ENCODE measurements at regions not wholly inside any gene's neighbourhood (a gene's known extent, or its start where the extent isn't known, plus 50 kb on each side); places are given as distances from the start of the nearest gene placed in this dataset.

GRCh38 chr16:54632322-54633220, 298.1 kb upstream of the IRX5 start:
- CTCF ChIA-PET = no interaction called here
- POLR2A ChIA-PET = no interaction called here

DNA sequence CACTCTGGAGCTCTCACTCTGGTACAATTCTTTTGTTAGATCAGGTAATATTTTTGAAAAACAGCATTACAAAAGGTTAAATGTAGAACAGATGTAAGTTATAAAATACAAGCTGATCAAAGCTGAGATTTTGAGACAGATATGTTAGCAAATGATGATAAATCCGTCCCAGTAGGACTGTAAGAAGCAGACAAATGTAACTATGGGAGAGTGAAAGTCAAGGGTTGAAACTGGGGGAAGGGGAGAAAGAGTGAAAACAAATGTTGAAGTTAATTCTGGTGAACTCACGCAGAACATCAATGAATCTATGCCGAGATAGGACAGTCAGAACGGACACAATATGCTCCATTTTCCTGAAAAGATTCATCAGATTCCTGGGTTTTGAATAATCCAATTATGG, 298.9 kb upstream of the IRX5 start:
- ChIA-PET CTCF (no interaction called here), POLR2A (no interaction called here)

DNA sequence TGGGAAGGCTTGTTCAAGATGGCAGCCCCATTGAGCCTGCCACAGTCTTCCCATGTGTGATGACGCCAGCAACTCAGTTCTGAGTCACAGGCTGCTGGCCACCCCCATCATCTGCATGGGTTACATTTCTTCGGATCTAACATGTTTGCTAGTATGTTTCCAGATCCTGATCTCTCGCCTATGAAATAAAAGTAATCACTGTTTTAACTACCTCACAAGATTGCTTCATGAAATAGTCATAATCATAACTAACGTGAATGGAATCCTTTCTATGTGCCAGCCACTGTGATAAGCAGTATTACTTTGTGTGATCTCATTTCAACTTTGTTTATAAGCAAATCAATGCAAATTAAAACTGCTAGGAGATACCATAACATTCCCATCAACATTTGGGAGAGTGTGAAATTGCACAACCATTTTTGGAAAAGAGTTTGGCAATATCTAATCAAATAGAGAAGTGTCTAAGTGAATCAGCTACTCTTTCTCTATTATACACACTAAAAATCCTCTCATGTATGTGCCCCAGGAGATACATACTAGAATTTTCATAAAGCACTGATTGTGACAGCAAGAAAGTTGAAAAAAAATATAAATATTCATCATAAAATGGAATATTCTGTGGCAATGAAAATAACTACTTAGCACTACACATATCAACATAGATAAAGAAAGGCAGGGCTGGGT, 300.2 kb upstream of the IRX5 start:
- ChIA-PET POLR2A (no interaction called here), CTCF (no interaction called here)

DNA sequence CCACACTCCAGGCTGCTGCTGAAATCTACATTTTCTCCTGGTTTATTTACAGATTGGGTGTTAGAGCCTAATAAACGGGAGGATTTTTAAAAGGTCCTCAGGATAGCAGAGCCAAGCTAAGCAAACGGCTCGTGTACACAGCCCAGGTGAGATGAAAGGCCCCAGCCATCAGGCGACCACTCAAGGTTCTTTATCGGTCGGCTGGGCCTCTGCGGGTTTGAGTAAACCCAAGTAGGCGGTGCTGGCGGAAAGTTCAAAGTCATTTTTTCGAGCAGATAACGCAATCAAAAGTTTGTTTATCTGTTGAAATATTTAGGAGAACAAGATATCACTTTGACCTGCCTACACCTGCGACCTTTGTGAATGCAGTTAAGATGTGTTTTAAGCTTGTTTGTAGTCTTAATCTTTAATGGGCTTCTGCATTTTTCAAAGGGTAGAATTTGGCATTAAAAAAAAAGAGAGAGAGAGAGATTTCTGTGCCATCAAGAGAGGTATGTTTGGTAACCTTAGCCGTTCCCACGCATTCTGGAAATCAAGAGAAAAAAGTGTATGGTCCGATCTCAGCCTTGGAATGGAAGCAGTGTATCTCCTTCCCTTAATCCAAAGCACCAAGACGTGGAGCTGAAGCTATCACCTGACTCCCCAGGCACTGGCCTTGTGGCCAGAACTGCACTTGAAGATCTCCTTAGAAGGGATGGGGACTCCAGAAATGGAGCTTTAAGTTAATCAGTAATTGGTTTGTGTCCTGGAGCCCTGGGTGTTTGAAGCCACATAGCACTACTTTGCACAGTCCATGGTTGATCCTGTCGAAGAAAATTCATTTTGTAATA, 301.7 kb upstream of the IRX5 start:
- CTCF ChIA-PET = no interaction called here
- POLR2A ChIA-PET = no interaction called here

DNA sequence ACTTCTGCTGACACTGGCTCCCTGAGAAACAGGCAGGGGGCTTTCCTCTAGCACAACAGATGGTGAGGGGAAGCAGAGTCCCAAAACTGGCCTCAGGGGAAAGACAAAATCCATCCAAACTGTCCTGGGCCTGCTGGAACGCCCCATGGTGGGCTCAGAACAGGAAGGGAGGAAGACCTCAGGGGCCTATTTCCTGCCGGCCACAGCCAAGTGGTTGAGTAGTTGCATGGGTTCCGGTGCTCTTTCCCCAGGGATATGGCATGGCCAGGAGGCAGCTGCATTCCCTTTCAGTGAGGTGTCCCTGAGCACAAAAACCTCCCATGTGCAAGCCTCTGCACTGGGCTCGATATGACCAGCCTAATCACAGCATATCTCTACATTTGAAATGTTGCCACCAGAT, 303.0 kb upstream of the IRX5 start:
- POLR2A ChIA-PET = no interaction called here

DNA sequence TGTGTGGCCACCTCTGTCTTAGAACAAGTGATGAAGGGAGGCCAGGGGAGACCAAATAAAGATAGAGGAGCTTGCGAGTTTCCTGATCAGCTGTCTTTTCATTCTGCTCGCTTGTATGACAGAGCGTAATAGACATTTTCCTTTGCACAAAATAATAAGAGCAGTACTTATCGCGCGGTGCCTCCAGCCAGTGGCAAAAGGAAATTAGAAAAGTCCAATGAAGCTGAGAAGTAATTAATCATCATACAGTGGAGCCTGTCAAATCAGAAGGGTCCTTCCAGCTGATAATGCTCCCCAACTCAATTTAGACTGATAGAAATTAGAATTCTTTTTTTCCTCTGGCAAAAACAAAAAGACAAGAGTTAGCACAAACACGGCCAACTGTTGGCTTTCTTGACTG, 307.0 kb upstream of the IRX5 start:
- CTCF ChIA-PET = no interaction called here
- POLR2A ChIA-PET = no interaction called here

More for the DNA sequence above, 303.0 kb upstream of the IRX5 start:
- CTCF ChIA-PET = no interaction called here

- CTCF ChIA-PET = no interaction called here
- POLR2A ChIA-PET = no interaction called here
These were observed 310.5 kb upstream of the IRX5 start for GRCh38 chr16:54620197-54620596.

- POLR2A ChIA-PET = no interaction called here
- CTCF ChIA-PET = no interaction called here
These were observed 314.1 kb upstream of the IRX5 start for GRCh38 chr16:54616610-54617009.

- ChIA-PET POLR2A (no interaction called here), CTCF (no interaction called here)
These were observed 319.0 kb upstream of the IRX3 start for GRCh38 chr16:54605536-54606066.

GRCh38 chr16:54602666-54603065, 316.1 kb upstream of the IRX3 start:
- POLR2A ChIA-PET = no interaction called here

GRCh38 chr16:54597222-54597621, 310.6 kb upstream of the IRX3 start:
- POLR2A ChIA-PET = no interaction called here
- CTCF ChIA-PET = interaction anchor here (0.6 kb wide), 1 partner anchor 13 kb away, joined by 3 read pairs; no protein-coding TSS in a partner anchor

More at GRCh38 chr16:54602666-54603065, 316.1 kb upstream of the IRX3 start:
- CTCF ChIA-PET = no interaction called here

DNA sequence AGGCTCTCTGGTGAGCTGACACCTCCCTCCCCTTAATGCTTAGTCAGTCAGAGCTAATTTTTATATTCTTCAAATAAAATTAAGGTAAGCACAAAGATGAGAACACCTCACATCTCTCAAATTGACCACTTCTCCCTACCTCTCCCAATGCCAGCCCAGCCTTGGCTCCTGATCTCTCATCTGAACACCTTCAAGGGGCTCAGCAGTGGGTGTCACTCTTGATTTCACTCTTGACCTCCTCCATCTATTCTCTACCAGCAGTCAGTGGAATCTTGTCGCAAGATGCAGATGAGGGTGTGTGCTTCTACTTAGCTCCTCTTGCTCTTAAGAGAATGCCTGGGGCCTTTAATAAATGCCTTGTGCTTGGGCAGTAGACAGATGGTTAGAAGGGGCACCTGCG, 309.0 kb upstream of the IRX3 start:
- CTCF ChIA-PET = no interaction called here
- POLR2A ChIA-PET = no interaction called here

GRCh38 chr16:54594601-54595391, 308.2 kb upstream of the IRX3 start:
- ChIA-PET POLR2A (no interaction called here), CTCF (no interaction called here)

GRCh38 chr16:54591816-54592246, 305.2 kb upstream of the IRX3 start:
- ChIA-PET CTCF (no interaction called here), POLR2A (no interaction called here)

DNA sequence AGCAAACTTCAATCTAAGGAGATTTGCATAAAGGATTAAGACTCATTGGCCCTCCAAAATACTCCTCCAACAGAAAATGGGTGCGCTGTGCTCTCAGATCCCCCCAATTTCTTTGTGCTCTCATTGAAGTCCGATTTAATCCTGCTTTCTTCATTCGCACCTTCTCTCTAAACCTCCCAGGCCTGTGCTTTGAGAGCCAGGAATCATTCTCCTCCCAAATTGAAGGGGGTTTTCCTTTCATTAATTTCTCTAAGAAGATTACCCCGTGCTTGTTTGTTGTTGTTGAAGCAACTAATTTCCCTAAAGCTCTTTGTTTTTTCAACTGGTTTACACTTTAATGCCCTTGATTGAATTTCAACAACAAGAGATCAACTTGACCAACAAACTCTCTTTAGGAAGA, 304.2 kb upstream of the IRX3 start:
- ChIA-PET CTCF (no interaction called here), POLR2A (no interaction called here)

DNA sequence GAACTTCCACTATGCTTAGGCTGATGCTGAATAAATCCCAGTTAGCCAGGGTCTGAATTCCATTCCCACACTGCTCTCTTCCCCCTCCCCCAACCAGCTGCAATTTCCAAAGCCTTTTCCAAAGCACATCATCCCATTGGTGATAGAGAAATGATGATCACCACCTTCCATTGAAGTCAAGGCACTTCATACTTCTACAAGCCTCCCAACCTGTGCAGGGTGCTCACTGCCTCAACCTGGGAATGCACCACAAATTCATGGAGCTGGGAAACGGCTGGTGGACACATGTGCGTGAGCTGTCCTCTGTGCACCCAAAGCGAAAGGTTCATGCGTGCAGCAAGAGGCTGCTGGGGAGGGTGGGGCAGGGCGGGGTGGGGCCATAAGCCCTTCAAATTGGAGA, 302.7 kb upstream of the IRX3 start:
- POLR2A ChIA-PET = no interaction called here
- CTCF ChIA-PET = no interaction called here

GRCh38 chr16:54588026-54588425, 301.4 kb upstream of the IRX3 start:
- CTCF ChIA-PET = no interaction called here
- POLR2A ChIA-PET = no interaction called here

- POLR2A ChIA-PET = no interaction called here
- CTCF ChIA-PET = no interaction called here
These were observed 300.6 kb upstream of the IRX3 start for GRCh38 chr16:54587176-54587515.

GRCh38 chr16:54586474-54587175, 300.0 kb upstream of the IRX3 start:
- CTCF ChIA-PET = no interaction called here
- POLR2A ChIA-PET = no interaction called here

DNA sequence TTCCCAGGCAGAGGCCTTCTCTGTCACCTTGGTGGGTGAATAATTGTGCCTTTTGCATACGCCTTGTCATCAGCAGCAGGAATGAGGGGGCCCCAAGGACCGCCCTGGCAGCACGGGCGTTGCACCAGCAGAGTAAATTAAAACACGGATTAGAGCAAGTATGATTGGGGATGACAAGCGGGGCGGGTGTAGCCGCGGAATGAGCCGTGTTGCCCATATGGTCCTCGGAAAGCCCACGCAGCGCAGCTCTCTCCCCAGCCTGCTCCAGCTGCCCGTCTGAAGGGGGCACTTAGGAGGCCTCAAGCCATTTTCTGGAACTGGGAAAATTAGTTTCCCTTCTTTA, 299.4 kb upstream of the IRX3 start:
- ChIA-PET POLR2A (no interaction called here), CTCF (no interaction called here)

Measured in activated CD8-positive, alpha-beta memory T cell treated with anti-CD3 and anti-CD28 coated beads for 36 hours (primary cell).